ENCODE measurements at regions not wholly inside any gene's neighbourhood (a gene's known extent, or its start where the extent isn't known, plus 50 kb on each side); places are given as distances from the start of the nearest gene placed in this dataset.

GRCh38 chr20:4559106-4559505, 127.2 kb upstream of the PRNP start:
- no peak for TF ChIP-seq CTCF (IDR thresholded peaks at IDR 0.05; ENCODE audit: extremely low read depth in 1 of 2, insufficient read depth in 1 of 2, low read depth in 1 of 2, low read length in 2 of 2)
- no peak for TF ChIP-seq POLR2A (IDR thresholded peaks at IDR 0.05; ENCODE audit: low read depth, low read length)
- TF ChIP-seq FOS (IDR thresholded peaks at IDR 0.05; ENCODE audit: borderline replicate concordance, insufficient read depth, low read length), result no peak
- TF ChIP-seq POLR2AphosphoS5 (IDR thresholded peaks at IDR 0.05; ENCODE audit: insufficient read depth, low read depth, low read length), result no peak
- no peak for TF ChIP-seq MAX (IDR thresholded peaks at IDR 0.05; ENCODE audit: insufficient read depth, insufficient read length)
- TF ChIP-seq EZH2 (IDR thresholded peaks at IDR 0.05; ENCODE audit: borderline replicate concordance, low read depth, low read length, severe bottlenecking), result no peak
- TF ChIP-seq JUN (IDR thresholded peaks at IDR 0.05; ENCODE audit: borderline replicate concordance, insufficient read depth, insufficient read length, low read depth), result no peak
